GM21619 (cell line): ENCODE measurements at regions not wholly inside any gene's neighbourhood (a gene's known extent, or its start where the extent isn't known, plus 50 kb on each side); places are given as distances from the start of the nearest gene placed in this dataset.

Experiments
- ATAC-seq: cut with Tn5 transposase; IDR thresholded peaks from one replicate; pipeline ENCODE4 v1.9.1; 2021; ENCODE audit not compliant: unreplicated experiment

DNA sequence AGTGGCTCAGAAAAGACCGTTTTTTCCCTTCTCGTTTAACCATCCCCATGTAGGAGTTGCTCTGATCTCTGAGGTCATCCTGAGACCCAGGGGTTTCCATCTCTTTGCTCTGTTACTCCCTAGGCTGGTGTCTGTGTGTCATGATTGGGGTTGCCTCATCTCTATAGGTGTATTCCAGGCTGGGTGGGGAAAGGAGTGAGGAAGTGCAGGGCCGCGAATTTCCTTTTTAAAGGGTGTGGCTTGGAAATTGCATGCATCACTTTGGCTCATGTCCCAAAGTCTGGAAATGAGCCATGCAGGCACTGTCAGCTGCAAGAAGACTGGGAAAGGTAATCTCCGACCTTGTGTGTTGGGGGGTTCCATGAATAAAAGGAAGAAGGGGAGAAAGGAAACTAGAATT is 201.9 kb downstream of the AACS start:
- ATAC-seq: no peak

DNA sequence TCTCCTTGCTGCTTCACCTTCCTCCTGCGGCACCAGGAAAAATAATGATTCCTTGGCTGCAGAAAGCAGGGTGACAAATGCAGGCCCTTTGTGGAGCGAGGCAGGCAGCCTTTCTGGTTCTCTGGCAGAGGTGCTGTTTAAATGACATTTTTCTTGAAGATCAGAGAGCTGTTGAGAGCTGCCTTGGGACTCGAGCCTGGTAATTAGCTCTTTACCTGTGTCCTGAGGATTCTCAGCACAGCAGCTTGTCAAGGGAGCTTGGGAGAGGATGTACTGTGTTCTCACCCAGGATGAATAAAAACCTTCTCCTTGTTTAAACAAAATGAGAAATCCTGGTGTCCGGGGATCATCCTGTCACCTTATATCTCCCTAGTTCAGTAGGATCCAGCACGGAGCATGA is 204.0 kb downstream of the AACS start:
- no peak for ATAC-seq

DNA sequence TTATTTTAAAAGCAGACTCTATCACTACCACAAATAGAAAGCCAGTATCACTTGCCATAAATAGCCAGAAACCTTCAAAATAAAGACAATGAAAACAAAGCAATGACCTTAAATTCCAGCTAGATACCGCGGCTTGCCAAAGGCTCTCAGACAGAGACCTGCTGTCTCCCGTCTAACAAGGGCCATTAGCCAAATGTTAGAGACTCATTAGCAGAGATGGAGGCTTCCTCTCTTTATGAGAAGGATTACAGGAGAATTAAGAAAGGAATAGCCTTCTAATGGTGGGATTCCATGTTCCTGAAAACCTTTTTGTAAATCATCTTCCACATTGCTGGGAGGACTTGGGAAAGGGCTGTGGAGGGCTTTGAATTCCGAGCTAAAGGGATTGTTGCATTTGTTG is 206.7 kb downstream of the AACS start:
- no peak for ATAC-seq

DNA sequence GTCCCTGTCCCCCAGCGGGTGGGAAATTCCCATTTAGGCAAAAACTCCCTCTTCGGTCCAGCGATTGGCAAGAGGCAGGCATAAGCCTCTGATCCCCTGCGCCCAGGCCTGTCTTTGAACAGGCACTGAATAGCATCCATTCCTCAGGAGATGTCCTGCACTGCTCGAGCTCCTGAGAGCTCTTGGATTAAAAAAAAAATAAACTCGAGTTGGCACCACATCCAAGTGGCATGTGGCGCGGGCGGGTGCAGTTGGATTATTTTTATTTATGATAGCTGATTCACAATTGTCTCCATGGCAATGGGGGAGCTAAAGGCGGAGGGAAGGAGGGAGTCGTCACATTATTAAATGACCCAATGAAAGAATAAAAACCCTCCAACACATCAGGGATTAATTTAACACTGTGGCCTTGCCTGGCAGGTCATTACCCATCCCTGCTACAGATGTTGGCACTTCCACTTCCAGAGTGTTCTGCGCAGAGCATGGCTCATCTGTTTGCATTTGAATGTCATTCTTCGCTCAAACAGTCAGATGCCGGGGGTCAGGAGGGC is 207.2 kb downstream of the AACS start:
- ATAC-seq: no peak

DNA sequence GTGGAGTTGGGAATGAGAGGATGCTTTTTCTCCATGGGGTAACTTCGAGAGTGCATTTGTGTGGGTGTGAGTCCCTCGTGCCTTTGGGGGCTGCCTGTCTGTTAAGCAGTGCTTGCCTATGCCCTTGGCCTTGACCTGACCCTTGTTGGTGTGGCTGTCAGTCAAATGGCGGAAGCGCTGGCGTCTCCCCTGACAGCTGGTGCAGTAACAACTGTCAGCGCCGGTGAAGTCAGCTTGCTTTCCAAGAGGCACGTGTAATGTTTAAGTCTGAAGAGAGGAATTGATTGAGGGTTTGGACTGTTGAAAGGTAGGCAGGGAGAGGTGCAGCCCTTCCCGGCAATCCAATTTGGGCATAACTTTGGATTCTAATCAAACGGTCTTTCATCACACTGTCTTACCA is 211.3 kb downstream of the AACS start:
- no peak for ATAC-seq

DNA sequence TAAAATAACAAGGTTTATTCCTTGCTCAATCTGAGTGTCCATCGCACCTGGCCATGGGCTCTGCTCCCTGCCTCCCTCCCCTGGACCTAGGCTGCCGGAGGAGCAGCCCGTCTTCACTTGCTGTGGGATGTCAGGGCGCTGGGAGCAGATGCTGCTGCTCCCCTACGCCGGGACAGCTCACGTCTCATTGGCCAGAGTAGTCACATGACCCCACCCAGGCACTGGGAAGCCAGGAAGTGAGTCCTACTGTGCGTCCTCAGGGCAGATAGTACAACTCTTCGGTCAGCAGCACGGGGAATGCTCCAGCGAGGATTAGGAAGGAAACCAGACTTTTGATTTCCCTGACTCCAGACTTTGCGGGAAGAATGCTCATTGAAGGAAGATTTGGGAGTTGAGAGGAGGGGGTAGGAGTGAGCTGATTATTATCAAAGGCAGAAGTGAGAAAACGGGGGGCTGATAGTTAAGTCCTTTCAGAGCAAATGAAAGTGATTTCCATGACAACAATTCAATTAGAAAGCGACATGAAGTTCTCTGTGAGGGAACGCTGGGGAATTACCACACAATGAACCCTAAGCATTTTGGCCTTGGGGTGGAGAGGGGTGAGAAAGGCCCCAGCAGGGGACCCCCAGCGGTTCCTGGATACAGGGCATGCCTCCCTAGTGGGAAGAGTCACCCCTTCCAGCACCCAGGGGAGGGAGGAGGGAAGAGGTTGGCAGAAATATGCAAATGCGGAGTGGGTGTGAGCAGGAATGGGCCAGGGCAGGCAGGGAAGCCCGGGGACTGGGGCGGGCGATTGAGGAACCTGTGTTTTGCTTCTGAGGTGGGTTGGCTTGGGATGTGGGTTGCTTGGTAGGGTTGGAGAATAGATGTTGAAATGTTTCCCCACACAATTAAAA is 215.5 kb downstream of the AACS start:
- no peak for ATAC-seq

DNA sequence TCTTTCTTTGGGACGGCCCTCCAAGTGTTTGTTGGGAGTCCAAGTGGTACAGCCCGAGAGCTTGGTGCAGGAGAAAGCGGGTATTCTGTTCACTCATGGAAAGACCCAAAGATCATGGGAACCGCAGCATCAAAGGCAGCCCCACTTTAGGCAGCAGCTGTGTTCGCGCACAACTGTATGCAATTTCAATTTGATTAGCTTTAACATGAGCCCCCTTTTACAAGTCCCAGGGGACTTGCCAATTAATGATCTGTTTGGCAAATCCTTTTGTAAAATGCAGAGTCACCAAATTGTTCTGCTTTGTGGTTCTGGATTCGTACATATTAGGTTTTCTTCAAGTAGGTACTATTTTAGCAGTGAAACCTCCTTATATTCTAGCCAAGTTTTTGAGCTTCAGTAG is 217.7 kb downstream of the AACS start:
- no peak for ATAC-seq

DNA sequence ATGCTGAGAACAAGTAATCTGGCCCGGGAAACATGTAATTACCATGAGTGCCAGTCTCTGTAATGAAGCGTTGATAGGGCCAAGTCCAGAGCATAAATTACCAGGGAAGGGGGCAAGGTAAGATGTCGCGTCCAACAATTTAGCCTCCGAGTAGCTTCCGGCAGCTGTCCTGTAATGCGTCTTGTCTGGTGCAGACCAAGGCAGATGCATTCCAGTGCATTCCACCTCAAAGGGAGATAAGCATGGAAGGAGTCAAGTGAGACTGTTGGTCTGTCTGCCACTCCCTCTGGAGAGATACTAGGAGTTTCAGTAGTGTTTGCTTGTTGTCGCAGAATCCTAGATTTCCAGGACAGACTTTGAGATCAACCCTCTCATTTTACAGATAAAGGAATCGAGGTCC is 218.3 kb downstream of the AACS start:
- ATAC-seq: no peak

DNA sequence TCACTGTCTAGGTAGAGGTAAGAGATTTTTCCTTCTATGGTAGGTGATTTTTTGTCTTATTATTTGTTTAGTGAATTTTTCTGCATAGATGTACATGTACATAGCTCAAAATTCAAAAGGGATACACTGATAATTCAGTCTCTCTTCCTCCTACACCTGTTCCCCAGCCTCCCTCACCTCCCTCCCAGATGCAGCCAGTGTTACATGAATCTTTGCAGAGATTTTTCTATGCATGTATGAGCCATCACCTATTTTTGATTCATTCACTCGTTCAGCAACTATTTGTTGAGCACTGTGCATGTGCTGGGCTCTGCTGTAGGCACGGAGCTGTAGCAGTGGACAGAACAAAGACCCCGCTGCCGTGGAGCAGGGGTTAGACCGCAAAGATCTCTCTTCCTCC is 218.9 kb downstream of the AACS start:
- ATAC-seq: no peak

DNA sequence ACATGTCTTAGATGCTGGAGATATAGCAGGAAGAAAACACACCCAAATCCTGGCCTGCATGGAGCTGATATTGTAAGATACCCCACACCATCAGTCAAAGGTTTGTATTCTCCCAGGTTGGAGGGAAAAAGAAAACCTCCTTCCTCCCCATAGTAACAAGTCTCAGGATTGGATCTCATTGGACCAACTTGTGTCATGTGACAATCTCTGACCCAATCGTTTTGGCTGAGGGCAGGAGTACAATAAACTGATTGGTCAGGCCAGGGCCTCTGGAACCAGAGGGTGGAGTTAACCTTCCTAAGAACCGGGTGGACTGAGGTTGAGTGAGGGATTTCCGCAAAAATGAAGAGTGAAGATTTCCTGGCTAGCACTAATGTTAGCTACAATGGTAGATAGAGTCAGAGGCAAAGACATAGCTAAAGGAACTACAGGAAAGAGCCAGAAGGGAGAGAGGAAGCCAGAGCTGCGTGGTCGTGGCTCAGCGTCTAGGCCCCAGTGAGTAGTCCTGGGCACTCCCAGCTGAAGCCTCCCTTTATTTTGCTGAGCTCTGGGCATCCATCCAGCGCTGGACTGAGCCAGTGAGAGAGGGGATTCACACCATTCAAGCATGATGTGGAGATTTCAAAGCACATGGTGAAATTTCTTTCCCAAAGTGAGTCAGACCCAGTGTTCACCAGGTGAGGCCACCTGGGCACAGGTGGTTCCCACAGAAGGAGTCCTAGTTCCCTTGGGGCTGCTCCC is 219.9 kb downstream of the AACS start:
- no peak for ATAC-seq

DNA sequence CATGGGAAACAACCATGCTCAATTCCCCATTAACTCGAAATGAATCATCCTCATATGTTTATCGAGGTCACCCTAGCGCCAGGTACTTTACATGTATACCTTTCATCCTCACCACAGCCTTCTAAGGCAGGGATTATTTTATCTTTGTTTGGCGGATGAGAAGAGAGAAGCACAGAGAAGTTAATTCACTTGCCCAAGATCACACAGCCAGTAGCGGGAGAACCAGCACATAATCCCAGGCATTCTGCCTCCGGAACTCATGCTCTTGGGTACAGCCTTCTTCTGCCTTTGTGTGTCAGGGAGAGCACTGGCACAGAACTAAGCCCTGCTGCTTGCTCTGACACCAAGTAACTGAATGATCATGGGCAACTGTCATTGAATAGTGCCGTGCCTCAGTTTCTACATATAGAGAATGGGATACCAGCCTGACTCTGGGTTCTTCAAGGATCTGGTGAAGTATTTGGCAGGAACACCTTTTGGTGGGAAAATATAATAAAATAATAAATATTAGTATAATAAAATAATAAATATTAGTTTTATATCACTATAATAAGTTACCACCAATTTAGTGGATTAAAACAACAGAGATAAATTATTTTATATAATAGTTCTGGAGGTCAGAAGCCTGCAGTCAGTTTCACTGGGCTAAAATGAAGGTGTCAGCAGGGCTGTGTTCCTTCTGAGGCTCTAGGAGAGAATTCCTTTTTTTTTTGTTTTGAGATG is 220.9 kb downstream of the AACS start:
- no peak for ATAC-seq

DNA sequence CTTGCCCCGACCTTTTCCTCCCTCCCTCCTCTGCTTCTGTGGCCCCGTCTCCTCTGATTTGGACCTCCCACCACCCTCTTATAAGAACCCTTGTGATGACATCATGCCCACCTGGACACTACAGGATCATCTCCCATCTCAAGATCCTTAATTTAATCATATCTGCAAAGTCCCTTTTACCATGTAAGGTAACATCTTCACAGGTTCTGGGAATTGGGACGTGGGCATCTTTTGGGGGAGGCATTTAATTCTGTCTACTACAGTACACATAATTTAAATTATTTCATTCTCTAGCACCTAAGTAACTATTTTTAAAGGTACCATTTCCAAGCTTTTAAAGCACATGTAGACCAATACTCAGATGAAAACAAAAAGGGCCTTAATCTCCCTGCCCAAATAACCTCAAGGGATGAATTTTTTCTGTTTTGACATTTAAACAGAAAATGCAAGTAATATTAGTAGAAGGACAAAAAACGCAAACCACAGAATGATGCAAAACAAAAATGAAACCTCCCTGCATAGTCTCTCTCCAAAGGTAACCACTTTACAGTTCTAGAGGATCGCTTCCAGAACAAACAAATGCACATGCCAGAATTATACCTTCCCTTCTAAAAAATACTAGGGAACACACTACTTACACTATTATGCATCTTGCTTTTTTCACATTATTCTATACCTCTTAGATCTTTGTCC is 222.1 kb downstream of the AACS start:
- peak; percentile 76 for ATAC-seq

DNA sequence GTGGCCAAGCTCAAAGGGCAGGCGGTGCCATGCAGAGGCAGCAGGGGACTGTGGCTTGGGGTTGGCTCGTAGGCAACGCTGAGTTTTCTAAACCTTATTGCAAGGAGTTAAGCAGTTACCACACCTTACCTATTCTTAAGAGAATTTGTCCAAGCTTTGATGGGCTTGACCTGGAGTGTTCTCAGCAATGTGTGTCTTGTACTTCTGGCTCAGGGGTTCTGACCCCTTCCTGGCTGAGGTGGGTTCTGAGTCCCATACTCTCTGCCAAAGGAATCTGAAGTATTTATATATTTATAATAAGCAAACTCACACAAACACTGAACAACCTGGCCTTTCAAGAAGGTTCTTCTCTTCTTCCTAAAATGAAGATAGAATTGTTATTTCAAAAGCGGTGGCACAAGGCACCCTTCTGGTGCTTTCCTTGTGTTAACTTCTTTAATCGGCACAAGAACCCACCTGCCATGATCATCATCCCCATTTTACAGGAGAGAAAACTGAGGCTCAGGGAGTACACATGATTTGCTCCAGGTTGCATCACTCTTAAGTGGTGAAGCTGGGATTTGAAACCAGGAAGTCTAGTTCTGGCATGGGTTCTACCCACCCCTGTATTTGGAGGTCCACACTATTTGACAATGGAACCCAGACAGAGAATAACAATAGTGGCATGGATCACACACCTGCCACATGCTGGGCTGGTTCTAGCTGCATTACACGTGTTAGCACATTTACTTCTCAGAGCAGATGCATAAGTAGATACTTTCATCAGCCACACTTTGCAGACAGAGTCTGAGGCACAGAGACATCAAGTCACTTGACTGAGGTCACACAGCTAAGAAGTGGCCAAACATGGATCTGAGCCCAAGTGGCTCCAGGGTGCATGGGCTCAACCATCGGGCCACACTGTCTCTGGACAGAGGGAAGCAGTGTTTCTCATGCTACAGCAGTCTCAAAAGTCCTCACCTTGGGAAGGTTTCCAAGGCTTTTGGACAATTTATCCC is 224.0 kb downstream of the AACS start:
- ATAC-seq: no peak

DNA sequence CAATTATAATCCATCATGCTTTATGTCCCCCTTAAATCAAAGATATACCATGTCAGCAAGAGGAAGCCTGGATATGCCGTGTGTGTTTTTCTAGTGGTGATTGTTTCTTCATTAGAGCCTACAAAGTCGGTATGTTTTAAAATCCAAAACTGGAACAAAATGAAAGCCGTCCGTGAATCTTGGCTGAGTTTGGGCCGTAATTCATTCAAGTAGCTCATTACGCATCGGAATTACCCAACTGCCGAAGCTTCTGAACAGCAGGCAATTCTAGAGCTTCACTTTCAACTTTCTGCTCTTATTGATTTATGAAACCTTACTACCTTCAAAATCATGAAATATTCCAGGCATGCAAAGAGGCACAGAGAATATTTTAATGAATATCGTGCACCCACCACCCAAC is 224.7 kb downstream of the AACS start:
- ATAC-seq: no peak

DNA sequence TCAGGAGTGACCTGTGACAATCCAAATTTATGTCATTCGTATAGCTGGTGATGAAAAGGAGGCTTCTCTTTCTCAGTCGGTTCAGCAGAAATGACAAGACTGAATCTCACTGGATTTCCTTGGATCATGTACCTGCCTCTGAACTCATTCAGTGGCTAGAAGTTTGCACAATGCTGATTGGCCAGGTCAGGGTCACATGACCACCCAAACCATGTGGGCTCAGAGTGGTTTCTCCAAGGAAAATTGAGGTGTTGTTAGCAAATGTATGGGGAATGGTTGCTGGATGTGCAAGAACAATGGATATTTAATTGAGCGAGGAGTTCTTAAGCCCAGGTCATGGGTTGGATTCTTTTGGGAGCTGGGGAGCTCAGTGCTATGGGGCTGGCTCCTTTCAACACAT is 227.5 kb downstream of the AACS start:
- ATAC-seq: no peak

DNA sequence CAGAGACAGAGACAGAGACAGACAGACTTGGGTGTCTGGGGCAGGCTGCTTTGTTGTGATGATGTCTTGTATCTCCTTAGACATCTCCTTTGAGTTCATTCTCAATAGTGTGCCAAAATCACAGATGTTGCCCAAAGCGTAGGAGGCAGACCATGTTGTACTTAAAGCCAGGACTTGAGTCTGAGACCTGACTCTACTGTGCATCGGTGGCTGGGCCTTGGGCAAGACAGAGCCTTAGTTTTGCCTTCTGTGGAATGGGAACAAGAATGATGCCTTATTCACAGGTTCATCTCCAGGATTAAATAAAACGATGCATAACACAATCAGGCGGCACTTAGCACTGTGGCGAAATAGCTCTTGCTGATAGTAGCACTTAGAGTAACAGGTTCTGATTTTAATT is 230.3 kb downstream of the AACS start:
- ATAC-seq: no peak

DNA sequence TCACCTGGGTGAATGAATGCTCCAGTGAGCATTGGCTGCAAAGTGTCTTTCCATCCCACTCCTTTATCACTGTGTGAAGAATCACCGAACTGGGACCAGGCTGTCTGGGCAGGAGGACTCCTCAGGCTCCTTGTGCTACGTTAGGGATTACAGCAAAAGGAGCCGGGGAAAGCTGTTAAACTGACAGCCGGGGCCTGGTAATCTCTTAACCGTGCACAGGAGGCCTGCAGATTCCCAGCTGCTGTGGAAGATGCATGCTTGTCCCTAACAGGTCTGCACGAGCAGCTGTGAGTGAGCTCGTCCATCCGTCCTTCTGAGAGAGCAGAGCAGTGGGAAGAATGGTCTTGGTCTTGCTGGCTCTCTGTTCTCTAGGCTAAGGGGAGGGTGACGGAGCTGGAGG is 231.5 kb downstream of the AACS start:
- ATAC-seq: no peak

DNA sequence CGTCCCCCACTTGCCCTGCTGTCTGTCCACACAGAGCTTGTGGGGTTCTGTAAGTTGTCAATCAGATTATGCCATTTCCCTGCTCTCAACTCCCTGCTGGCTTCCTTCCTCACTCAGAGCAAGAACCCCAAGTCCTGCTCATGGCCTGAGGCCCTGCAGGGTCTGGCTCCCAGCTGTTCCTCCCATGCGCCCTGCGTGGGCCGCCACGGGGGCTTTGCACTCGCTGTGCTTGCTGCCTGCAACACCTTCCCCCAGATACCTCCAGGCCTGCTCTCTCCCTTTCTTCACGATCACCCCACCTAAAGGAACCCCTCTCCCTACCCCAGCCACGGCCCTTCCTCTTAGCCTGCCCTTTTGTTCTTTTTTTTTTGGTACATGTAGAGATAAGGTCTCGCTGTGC is 234.6 kb downstream of the AACS start:
- ATAC-seq: no peak

DNA sequence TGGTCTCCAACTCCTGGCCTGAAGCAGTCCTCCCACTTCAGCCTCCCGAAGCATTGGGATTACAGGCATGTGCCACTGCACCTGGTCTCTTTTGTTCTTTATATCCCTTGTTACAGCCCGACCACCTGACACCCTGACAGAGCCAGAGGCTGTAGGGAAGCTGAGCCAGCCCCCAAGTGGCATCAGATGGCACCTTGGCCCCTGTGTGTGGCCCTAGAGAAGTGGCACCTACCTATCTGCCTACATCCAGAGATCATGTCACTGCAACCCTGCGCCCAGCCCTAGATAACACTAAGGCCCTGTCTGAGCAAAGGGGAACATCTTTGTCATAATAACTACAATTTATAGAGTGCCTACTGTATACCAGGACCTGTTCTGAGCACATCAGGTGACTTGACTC is 235.0 kb downstream of the AACS start:
- ATAC-seq: no peak

DNA sequence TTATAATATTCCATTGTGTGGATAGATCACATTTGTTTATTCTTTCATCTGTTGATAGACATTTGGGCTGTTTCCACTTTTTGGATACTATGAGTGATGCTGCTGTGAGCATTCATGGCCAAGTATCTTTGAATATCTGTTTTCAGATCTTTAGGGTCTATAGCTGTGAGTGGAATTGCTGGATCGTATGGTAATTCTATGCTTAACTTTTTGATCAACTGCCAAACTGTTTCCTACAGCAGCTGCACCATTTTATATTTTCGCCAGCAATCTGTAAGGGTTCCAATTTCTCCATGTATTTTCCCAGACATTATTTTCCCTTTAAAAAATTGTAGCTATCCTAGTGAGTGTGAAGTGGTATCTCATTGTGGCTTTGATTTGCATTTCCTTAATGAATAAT is 238.1 kb downstream of the AACS start:
- ATAC-seq: no peak
